Upper lobe of right lung (tissue), 1 donor: ENCODE measurements at regions not wholly inside any gene's neighbourhood (a gene's known extent, or its start where the extent isn't known, plus 50 kb on each side); places are given as distances from the start of the nearest gene placed in this dataset.

ENCODE experiments used
- ATAC-seq: fragments of 200-7000 bp; cut with Tn5 transposase; one replicate; pipeline ENCODE4 v1.9.1; 2020; ENCODE audit warnings: mild to moderate bottlenecking, moderate library complexity
- DNase-seq: peaks from one replicate; pipeline ENCODE4 v3.0.0-alpha.2; 2020
- H3K27ac ChIP-seq: fragments of 200-600 bp; one replicate; pipeline ENCODE4 v1.8.0; 2022
- H3K27me3 ChIP-seq: fragments of 200-600 bp; one replicate; pipeline ENCODE4 v1.8.0; 2022; ENCODE audit warnings: mild to moderate bottlenecking
- H3K36me3 ChIP-seq: fragments of 200-600 bp; one replicate; pipeline ENCODE4 v1.8.0; 2022
- H3K4me1 ChIP-seq: fragments of 200-600 bp; one replicate; pipeline ENCODE4 v1.8.0; 2022
- H3K4me3 ChIP-seq: fragments of 200-600 bp; one replicate; pipeline ENCODE4 v1.8.0; 2022; ENCODE audit warnings: mild to moderate bottlenecking
- H3K9me3 ChIP-seq: fragments of 200-600 bp; one replicate; pipeline ENCODE4 v1.8.0; 2022
- intact Hi-C: fragments of 100-400 bp; cut with DNase I; formaldehyde crosslinking; loops from one replicate; pipeline ENCODE4 v1.11.0; 2022
- TF ChIP-seq, protein P1 (sequence below): fragments of 200-600 bp; IDR thresholded peaks from one replicate; pipeline ENCODE4 v1.8.0; 2022; ENCODE audit warnings: antibody characterized with exemption
- donor health status: DM: no; HTN: yes; CAD: no; lungs with severe emphysema.

DNA sequence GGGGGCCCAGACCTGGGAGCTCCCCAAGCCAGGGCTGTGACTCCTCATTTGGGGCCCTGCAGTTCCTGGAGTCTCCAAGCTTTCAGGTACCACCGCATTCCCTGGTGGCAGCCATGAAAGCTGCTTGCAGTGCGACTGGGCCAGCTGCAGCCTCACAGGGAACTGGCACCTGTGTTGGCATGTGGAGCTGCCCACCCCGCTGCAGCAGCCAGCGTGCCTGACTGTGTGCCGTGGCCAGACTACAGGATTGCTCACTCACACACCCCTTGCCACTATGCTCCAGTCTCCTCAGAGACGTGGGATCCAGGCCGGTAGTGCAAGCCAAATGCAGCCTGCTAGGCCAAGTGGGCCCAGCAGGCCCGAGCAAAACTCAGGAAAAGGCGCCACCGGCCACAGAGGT lies 450.7 kb downstream of the COL12A1 start:
- Histone ChIP-seq H3K4me3 (no peak overlapping the region), H3K27ac (no peak overlapping the region), H3K27me3 (no peaks in the 10 kb centered on the region), H3K4me1 (no peaks in the 10 kb centered on the region), H3K9me3 (no peaks in the 10 kb centered on the region), H3K36me3 (no peaks in the 10 kb centered on the region)
- intact Hi-C loops: no loop called here
- TF ChIP-seq, protein P1, sequence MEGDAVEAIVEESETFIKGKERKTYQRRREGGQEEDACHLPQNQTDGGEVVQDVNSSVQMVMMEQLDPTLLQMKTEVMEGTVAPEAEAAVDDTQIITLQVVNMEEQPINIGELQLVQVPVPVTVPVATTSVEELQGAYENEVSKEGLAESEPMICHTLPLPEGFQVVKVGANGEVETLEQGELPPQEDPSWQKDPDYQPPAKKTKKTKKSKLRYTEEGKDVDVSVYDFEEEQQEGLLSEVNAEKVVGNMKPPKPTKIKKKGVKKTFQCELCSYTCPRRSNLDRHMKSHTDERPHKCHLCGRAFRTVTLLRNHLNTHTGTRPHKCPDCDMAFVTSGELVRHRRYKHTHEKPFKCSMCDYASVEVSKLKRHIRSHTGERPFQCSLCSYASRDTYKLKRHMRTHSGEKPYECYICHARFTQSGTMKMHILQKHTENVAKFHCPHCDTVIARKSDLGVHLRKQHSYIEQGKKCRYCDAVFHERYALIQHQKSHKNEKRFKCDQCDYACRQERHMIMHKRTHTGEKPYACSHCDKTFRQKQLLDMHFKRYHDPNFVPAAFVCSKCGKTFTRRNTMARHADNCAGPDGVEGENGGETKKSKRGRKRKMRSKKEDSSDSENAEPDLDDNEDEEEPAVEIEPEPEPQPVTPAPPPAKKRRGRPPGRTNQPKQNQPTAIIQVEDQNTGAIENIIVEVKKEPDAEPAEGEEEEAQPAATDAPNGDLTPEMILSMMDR: no peak
- DNase-seq (peak; percentile 49), ATAC-seq (peak; percentile 41)

DNA sequence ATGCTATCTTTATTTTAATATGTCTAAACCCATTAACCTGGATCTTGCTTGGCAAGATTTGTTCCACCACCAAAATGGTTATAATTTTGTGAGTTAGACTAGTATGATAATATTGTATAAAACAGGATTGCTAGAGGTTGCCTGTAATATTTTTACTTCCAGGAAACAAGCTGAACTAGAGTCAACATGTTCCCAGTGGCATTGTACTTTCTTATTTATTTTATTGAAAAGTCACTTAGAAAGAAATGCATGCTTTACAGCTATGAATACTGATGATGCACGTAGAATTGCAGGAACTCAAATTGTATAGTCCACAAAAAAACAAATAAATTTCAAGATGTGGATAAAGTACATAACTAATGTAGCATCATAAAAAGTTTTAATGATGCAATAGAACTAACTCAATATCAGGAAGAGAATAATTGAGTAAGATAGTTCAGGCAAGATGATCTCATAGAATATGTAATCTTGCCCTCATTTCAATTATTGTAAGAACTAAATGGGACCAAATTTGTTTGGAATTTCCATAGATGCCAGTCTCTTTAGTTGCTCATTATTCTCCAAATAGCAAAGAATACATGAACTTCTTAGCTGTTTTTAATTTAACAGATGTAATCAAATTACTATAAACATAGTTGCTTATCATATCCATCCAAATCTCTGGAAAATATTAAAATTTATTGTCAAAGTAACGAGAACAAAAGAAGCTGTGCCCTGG lies 451.8 kb downstream of the COL12A1 start:
- DNase-seq (no peak), ATAC-seq (no peak)
- intact Hi-C loops: no loop called here
- Histone ChIP-seq H3K4me1 (no peaks in the 10 kb centered on the region), H3K36me3 (no peaks in the 10 kb centered on the region), H3K27me3 (no peaks in the 10 kb centered on the region), H3K9me3 (no peaks in the 10 kb centered on the region), H3K4me3 (no peak overlapping the region), H3K27ac (no peak overlapping the region)
- TF ChIP-seq, protein P1: no peak

DNA sequence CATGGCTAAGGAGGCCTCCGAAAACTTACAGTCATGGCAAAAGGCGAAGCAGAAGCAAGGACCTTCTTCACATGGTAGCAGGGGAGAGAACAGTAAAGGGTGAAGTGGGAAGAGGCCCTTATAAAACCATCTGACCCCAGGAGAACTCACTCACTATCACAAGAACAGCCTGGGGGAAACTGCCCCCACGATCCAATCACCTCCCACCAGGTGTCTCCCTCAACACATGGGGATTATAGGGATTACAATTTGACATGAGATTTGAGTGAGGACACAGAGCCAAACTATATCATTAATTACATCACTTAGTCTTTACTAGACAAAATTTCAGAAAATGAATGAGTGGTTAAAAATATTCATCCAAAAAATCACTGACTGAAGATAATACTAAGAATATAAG lies 453.6 kb downstream of the COL12A1 start:
- H3K27me3 ChIP-seq: no peaks in the 10 kb centered on the region
- no peak for DNase-seq
- H3K27ac ChIP-seq: no peak overlapping the region
- intact Hi-C loops: no loop called here
- H3K4me1 ChIP-seq: no peaks in the 10 kb centered on the region
- no peaks in the 10 kb centered on the region for H3K9me3 ChIP-seq
- no peaks in the 10 kb centered on the region for H3K36me3 ChIP-seq
- ATAC-seq: no peak
- TF ChIP-seq, protein P1: no peak
- H3K4me3 ChIP-seq: no peak overlapping the region

DNA sequence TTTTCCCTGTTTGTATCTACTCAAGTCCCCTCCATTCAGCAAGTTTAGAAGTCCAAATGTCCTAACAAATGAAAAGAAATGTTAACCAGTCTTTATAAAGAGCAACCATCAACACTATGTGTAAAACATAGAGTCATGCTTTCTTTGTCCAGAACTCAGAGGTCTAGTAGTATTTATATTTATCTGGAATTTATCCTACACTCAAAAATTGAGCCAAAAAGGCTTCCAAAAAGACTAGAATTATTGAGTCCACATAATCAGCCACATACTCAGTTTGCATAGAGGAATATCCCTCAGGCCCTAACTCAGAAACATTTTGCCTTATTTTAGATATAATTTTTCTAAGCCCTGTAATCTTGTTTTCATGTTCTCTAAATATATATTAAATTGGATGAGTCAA lies 455.0 kb downstream of the COL12A1 start:
- H3K36me3 ChIP-seq: no peaks in the 10 kb centered on the region
- ATAC-seq (no peak), DNase-seq (no peak)
- no peak overlapping the region for H3K27ac ChIP-seq
- TF ChIP-seq, protein P1: no peak
- no peaks in the 10 kb centered on the region for H3K27me3 ChIP-seq
- intact Hi-C loops: no loop called here
- no peaks in the 10 kb centered on the region for H3K4me1 ChIP-seq
- no peaks in the 10 kb centered on the region for H3K9me3 ChIP-seq
- H3K4me3 ChIP-seq: no peak overlapping the region

DNA sequence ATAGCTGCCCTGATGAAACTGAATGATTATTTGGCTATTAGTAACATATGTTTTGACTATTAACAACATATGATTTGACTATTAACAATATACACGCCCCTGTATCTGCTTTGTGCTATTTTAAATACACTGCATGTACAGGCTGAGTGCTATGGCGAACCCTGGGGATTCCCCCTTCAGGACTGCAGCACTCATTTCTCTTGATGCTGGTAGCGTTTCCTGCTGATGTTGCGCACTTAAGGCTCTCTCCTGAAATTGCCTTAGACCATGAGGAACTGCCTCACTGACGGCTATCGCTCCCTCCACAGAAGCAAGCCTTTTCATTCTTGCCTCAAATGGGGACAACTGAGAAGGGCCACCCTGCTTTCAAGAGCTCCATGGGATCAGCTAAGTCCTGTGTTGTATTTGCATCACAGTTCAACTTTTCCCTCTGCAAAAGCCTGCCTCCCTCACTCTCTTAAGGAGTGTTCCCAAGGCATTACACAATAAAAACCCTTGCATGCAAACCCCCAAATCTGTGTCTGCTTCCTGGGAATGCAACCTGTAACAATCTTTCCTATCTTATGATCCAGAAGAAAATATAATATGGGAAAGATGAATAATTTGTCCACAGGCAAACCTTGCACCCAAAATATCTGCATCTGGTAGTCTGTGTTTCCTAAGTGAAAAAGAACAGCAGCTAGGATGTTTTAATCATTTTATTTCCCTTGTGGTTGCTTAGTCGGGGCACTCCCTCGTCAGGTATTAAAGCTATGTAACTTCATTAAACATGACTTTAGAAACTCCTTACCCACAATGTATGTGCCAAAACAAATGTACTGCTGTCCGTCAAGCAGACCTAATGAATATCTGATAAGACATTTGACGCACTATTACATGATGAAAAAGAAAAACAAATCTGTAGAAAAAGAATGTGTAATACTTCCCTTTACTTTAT lies 456.4 kb downstream of the COL12A1 start:
- Histone ChIP-seq H3K27ac (peak overlapping the region; percentile 2), H3K4me1 (no peaks in the 10 kb centered on the region), H3K4me3 (no peak overlapping the region), H3K36me3 (no peaks in the 10 kb centered on the region), H3K27me3 (no peaks in the 10 kb centered on the region), H3K9me3 (no peaks in the 10 kb centered on the region)
- DNase-seq: no peak
- TF ChIP-seq, protein P1: no peak
- intact Hi-C loops: no loop called here
- peak; percentile 73 for ATAC-seq
